Neural cell (in vitro differentiated cells): ENCODE measurements at regions not wholly inside any gene's neighbourhood (a gene's known extent, or its start where the extent isn't known, plus 50 kb on each side); places are given as distances from the start of the nearest gene placed in this dataset.

ENCODE experiments used
- EP300 ChIP-seq: fragments of 450-650 bp; conservative IDR thresholded peaks from 2 replicates; pipeline ENCODE4 v1.6.1; 2014; ENCODE audit warnings: antibody characterized with exemption, mild to moderate bottlenecking, moderate library complexity; ENCODE audit not compliant: poor library complexity, severe bottlenecking
- EZH2 ChIP-seq: fragments of 200-600, 300-800 bp; shearing (Covaris generic), sonication (generic); IDR thresholded peaks from 2 replicates; pipeline ENCODE4 v1.6.1; 2014; ENCODE audit warnings: antibody characterized with exemption, low read length, borderline replicate concordance, mild to moderate bottlenecking; ENCODE audit not compliant: insufficient read depth, poor library complexity, severe bottlenecking
- MXI1 ChIP-seq: fragments of 450-650 bp; conservative IDR thresholded peaks from 2 replicates; pipeline ENCODE4 v1.6.1; 2014; ENCODE audit warnings: antibody characterized with exemption, mild to moderate bottlenecking; ENCODE audit not compliant: poor library complexity, severe bottlenecking
- POLR2AphosphoS5 ChIP-seq: IDR thresholded peaks from 2 replicates; pipeline ENCODE4 v1.6.1; 2012
- RAD21 ChIP-seq: fragments of 450-650 bp; conservative IDR thresholded peaks from 2 replicates; pipeline ENCODE4 v1.6.1; 2014; ENCODE audit warnings: antibody characterized with exemption, mild to moderate bottlenecking, moderate library complexity
- SMC3 ChIP-seq: fragments of 450-650 bp; conservative IDR thresholded peaks from 2 replicates; pipeline ENCODE4 v1.6.1; 2014; ENCODE audit warnings: antibody characterized with exemption, mild to moderate bottlenecking, moderate library complexity; ENCODE audit not compliant: poor library complexity
- TAF1 ChIP-seq: IDR thresholded peaks from 2 replicates; pipeline ENCODE4 v1.6.1; 2012; ENCODE audit warnings: low read depth
- TF ChIP-seq, protein P1 (sequence below): fragments of 450-650 bp; IDR thresholded peaks from 2 replicates; pipeline ENCODE4 v1.5.1; 2014; ENCODE audit warnings: antibody characterized with exemption, mild to moderate bottlenecking, moderate library complexity; ENCODE audit not compliant: poor library complexity, severe bottlenecking
- TF ChIP-seq, protein P2 (sequence below): IDR thresholded peaks from 2 replicates; pipeline ENCODE4 v1.6.1; 2012; ENCODE audit warnings: borderline replicate concordance

DNA sequence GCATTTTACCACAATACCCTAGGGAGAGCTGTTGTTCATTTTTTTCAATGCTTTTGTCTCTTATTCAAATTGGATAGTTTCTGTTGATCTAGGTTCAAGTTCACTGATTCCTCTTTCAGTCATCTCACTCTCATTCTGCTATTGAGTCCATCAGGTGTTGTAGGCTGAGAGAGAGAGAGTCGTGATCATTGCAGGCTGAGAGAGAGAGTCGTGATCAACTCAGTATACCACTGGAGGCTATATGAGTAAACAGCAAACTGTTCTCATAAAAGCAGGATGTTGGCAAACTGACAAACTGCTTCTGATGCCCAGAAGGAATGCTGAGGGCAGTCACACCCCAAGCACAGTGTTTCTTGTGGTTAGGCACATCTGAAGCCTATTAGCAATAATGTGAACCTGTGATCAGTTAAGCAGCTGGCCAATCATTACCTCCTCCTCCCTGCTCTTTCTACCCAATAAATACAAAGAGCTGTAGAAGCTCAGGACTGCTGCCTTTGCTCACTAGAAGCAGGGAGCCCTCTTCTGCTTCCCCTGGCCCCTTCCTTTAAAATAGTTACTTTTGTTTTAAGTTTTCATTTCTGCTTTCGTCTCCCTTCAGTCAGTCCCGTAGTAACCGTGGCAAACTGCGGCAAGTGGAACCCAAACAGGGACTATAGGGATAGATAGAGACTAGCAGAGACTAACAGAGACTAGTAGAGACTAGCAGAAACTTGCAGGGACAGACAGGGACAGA is 476.1 kb upstream of the ACO1 start:
- TF ChIP-seq, protein P1, sequence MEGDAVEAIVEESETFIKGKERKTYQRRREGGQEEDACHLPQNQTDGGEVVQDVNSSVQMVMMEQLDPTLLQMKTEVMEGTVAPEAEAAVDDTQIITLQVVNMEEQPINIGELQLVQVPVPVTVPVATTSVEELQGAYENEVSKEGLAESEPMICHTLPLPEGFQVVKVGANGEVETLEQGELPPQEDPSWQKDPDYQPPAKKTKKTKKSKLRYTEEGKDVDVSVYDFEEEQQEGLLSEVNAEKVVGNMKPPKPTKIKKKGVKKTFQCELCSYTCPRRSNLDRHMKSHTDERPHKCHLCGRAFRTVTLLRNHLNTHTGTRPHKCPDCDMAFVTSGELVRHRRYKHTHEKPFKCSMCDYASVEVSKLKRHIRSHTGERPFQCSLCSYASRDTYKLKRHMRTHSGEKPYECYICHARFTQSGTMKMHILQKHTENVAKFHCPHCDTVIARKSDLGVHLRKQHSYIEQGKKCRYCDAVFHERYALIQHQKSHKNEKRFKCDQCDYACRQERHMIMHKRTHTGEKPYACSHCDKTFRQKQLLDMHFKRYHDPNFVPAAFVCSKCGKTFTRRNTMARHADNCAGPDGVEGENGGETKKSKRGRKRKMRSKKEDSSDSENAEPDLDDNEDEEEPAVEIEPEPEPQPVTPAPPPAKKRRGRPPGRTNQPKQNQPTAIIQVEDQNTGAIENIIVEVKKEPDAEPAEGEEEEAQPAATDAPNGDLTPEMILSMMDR: no peak
- TF ChIP-seq SMC3 (no peak), EZH2 (no peak), POLR2AphosphoS5 (no peak), TAF1 (no peak), MXI1 (no peak), EP300 (no peak), RAD21 (no peak)
- TF ChIP-seq, protein P2, sequence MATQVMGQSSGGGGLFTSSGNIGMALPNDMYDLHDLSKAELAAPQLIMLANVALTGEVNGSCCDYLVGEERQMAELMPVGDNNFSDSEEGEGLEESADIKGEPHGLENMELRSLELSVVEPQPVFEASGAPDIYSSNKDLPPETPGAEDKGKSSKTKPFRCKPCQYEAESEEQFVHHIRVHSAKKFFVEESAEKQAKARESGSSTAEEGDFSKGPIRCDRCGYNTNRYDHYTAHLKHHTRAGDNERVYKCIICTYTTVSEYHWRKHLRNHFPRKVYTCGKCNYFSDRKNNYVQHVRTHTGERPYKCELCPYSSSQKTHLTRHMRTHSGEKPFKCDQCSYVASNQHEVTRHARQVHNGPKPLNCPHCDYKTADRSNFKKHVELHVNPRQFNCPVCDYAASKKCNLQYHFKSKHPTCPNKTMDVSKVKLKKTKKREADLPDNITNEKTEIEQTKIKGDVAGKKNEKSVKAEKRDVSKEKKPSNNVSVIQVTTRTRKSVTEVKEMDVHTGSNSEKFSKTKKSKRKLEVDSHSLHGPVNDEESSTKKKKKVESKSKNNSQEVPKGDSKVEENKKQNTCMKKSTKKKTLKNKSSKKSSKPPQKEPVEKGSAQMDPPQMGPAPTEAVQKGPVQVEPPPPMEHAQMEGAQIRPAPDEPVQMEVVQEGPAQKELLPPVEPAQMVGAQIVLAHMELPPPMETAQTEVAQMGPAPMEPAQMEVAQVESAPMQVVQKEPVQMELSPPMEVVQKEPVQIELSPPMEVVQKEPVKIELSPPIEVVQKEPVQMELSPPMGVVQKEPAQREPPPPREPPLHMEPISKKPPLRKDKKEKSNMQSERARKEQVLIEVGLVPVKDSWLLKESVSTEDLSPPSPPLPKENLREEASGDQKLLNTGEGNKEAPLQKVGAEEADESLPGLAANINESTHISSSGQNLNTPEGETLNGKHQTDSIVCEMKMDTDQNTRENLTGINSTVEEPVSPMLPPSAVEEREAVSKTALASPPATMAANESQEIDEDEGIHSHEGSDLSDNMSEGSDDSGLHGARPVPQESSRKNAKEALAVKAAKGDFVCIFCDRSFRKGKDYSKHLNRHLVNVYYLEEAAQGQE: no peak
